Caki2 (cell line): ENCODE measurements at regions not wholly inside any gene's neighbourhood (a gene's known extent, or its start where the extent isn't known, plus 50 kb on each side); places are given as distances from the start of the nearest gene placed in this dataset.

Experiments
- DNase-seq: peaks from one replicate; pipeline ENCODE4 v3.0.0-alpha.2; 2015; ENCODE audit warnings: low read depth
- in situ Hi-C: cut with HindIII; loops from 2 replicates; pipeline ENCODE4 v1.10.0; 2016; ENCODE audit warnings: low sequenced_read_pairs, low pct_unique_long_range_greater_than_20kb, mixed read lengths

GRCh38 chr2:43021791-43022509 lies 204.5 kb downstream of the ZFP36L2 start:
- DNase-seq, result no peak
- in situ Hi-C loops, result no loop called here

- DNase-seq, result no peak
- in situ Hi-C loops, result no loop called here
These were observed 205.3 kb downstream of the ZFP36L2 start for GRCh38 chr2:43020990-43021669.

- no peak for DNase-seq
- in situ Hi-C loops, result no loop called here
These were observed 206.1 kb downstream of the ZFP36L2 start for GRCh38 chr2:43020296-43020695.

GRCh38 chr2:43019536-43020183 lies 206.7 kb downstream of the ZFP36L2 start:
- no peak for DNase-seq
- in situ Hi-C loops, result no loop called here

- DNase-seq, result no peak
- in situ Hi-C loops, result no loop called here
These were observed 207.4 kb downstream of the ZFP36L2 start for GRCh38 chr2:43019025-43019367.

GRCh38 chr2:43018179-43019024 lies 208.0 kb downstream of the ZFP36L2 start:
- no peak for DNase-seq
- in situ Hi-C loops, result no loop called here

GRCh38 chr2:43013821-43014345 lies 212.5 kb downstream of the ZFP36L2 start:
- in situ Hi-C loops, result no loop called here
- DNase-seq, result no peak

GRCh38 chr2:43012966-43013365 lies 213.4 kb downstream of the ZFP36L2 start:
- in situ Hi-C loops, result no loop called here
- DNase-seq, result no peak

- no peak for DNase-seq
- in situ Hi-C loops, result no loop called here
These were observed 215.3 kb downstream of the ZFP36L2 start for GRCh38 chr2:43011158-43011491.

- in situ Hi-C loops, result no loop called here
- no peak for DNase-seq
These were observed 215.8 kb downstream of the ZFP36L2 start for GRCh38 chr2:43010438-43011157.

GRCh38 chr2:43009448-43009847 lies 217.0 kb downstream of the ZFP36L2 start:
- DNase-seq, result no peak
- in situ Hi-C loops, result no loop called here

GRCh38 chr2:43008388-43008787 lies 216.0 kb upstream of the HAAO start:
- in situ Hi-C loops, result no loop called here
- DNase-seq, result no peak

GRCh38 chr2:43007901-43008300 lies 215.5 kb upstream of the HAAO start:
- in situ Hi-C loops, result no loop called here
- DNase-seq, result no peak

GRCh38 chr2:43006834-43007543 lies 214.6 kb upstream of the HAAO start:
- in situ Hi-C loops, result no loop called here
- no peak for DNase-seq

- in situ Hi-C loops, result no loop called here
- DNase-seq, result no peak
These were observed 213.8 kb upstream of the HAAO start for GRCh38 chr2:43005975-43006833.

GRCh38 chr2:43005245-43005974 lies 213.0 kb upstream of the HAAO start:
- in situ Hi-C loops, result no loop called here
- peak; percentile 46 for DNase-seq
